Ammon's horn (tissue), 1 donor: ENCODE measurements at regions not wholly inside any gene's neighbourhood (a gene's known extent, or its start where the extent isn't known, plus 50 kb on each side); places are given as distances from the start of the nearest gene placed in this dataset.

ENCODE experiments used
- DNase-seq: peaks from one replicate; pipeline ENCODE4 v3.0.0-alpha.2; 2016; ENCODE audit warnings: low spot score

- DNase-seq, result no peak
Observed at GRCh38 chr11:79957702-79958101, 516.9 kb upstream of the TENM4 start.

GRCh38 chr11:79956061-79956460, 515.2 kb upstream of the TENM4 start:
- no peak for DNase-seq

- no peak for DNase-seq
Observed at GRCh38 chr11:79953629-79954028, 512.8 kb upstream of the TENM4 start.

- no peak for DNase-seq
Observed at GRCh38 chr11:79950741-79951140, 509.9 kb upstream of the TENM4 start.

- DNase-seq, result no peak
Observed at GRCh38 chr11:79950172-79950571, 509.3 kb upstream of the TENM4 start.

- no peak for DNase-seq
Observed at GRCh38 chr11:79949574-79949973, 508.7 kb upstream of the TENM4 start.

GRCh38 chr11:79942646-79943045, 501.8 kb upstream of the TENM4 start:
- no peak for DNase-seq

GRCh38 chr11:79942090-79942489, 501.3 kb upstream of the TENM4 start:
- DNase-seq, result no peak

GRCh38 chr11:79940974-79941735, 500.3 kb upstream of the TENM4 start:
- DNase-seq, result no peak

- no peak for DNase-seq
Observed at GRCh38 chr11:79940165-79940564, 499.3 kb upstream of the TENM4 start.

- no peak for DNase-seq
Observed at GRCh38 chr11:79939111-79939510, 498.3 kb upstream of the TENM4 start.

- DNase-seq, result no peak
Observed at GRCh38 chr11:79937676-79938334, 497.0 kb upstream of the TENM4 start.

- DNase-seq, result no peak
Observed at GRCh38 chr11:79932612-79933011, 491.8 kb upstream of the TENM4 start.

- DNase-seq, result no peak
Observed at GRCh38 chr11:79931692-79932091, 490.9 kb upstream of the TENM4 start.

- DNase-seq, result no peak
Observed at GRCh38 chr11:79926707-79927106, 485.9 kb upstream of the TENM4 start.

GRCh38 chr11:79925570-79925969, 484.7 kb upstream of the TENM4 start:
- DNase-seq, result no peak

- DNase-seq, result no peak
Observed at GRCh38 chr11:79922641-79923040, 481.8 kb upstream of the TENM4 start.

- DNase-seq, result no peak
Observed at GRCh38 chr11:79920480-79920879, 479.6 kb upstream of the TENM4 start.

- DNase-seq, result no peak
Observed at GRCh38 chr11:79919350-79919749, 478.5 kb upstream of the TENM4 start.

- no peak for DNase-seq
Observed at GRCh38 chr11:79918846-79919245, 478.0 kb upstream of the TENM4 start.

- no peak for DNase-seq
Observed at GRCh38 chr11:79906164-79906563, 465.3 kb upstream of the TENM4 start.

GRCh38 chr11:79902493-79902892, 461.7 kb upstream of the TENM4 start:
- no peak for DNase-seq

GRCh38 chr11:79897896-79898295, 457.1 kb upstream of the TENM4 start:
- DNase-seq, result no peak

- DNase-seq, result no peak
Observed at GRCh38 chr11:79896258-79896657, 455.4 kb upstream of the TENM4 start.
